GM19452 (cell line): ENCODE measurements at regions not wholly inside any gene's neighbourhood (a gene's known extent, or its start where the extent isn't known, plus 50 kb on each side); places are given as distances from the start of the nearest gene placed in this dataset.
"Not testable (repeated sequence)": the region's sequence is repeated elsewhere in the genome, so short reads cannot be mapped to it uniquely, and the experiment has no call there.

Experiments
- ATAC-seq: cut with Tn5 transposase; IDR thresholded peaks from one replicate; pipeline ENCODE4 v1.9.1; 2021; ENCODE audit not compliant: unreplicated experiment

DNA sequence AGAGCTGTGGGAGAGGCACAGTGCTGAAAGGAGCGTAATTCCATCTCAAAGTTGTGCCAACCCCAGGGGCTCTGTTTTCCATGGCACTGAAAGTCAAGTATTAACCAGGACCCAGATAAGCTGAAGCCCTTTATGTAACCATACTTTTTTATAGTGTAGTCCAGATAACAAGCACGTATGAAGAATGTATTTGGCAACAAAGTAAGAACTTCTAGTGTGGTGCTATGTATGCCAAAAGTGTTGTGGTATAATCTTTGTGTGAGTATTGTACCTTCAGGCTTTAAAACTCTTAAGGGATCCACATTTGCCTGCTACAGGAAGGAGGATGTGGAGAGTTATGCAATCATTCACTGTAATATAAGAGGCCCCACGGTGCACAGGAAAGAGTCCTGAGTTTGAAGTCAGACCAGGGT lies 129.4 kb downstream of the IBTK start:
- no peak for ATAC-seq

DNA sequence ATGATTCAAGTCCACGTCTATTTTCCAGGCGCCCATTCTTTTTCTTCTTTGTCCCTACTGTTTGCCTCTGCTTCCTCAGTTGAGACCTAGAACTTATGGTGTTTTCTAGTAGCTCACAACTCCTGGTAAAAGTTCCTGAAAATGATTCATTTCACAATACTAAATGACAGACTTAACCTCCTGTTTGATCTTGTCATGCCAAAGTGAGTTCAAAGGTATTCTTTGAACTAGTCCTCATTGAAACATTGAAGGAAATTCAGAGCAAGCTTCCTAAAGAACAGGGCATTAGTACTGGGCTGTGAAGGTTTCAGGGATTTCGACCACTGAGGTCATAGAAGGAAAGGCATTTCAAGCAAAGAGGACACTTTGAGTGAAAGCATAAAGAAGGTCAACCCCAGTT lies 132.8 kb downstream of the IBTK start:
- no peak for ATAC-seq

DNA sequence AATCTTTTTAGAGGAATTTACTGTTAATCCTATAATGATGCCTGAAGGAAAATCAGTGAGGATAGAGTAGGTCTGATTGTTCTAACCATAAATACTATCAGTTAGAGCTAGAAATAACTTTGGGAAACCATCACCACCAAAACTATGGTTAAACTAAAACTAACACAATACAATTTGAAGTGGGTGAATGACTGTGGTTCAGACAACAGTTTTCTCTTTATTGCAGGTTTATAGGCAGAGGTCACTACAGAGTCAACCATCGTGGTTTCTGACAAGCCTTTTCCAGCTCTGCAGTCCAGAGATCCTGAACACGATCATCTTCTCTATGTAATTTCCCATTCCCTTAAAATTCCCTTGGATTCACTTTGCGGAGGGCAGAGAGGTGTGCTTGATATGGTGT lies 134.3 kb downstream of the IBTK start:
- ATAC-seq, result no peak

DNA sequence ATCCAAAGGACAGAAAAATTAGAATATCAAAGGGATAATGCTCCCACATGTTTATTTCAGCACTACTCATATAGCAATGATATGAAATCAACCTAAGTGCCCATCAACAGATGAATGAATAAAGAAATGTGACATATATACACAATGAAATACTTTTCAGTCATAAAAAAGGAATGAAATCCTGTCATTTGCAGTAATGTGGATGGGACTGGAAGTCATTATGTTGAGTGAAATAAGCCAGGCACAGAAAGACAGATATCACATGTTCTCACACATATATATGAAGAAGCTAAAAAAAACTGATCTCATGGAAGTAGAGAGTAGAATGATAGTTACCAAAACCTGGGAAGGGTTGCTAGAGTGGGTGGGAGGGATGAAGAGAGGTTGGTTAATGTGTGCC lies 135.7 kb downstream of the IBTK start:
- no peak for ATAC-seq

DNA sequence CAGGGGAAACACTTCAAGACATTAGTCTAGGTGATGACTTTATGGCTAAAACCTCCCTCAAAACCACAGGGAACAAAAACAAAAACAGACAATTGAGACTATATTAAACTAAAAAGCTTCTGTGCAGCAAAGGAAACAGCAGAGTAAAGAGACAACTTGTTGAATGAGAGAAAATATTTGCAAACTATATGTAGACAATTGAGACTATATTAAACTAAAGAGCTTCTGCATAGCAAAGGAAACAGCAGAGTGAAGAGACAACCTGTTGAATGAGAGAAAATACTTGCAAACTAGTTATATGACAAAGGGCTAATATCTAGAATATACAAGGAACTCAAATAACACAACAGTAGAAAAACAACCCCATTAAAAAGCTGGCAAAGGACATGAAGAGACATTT lies 136.4 kb downstream of the IBTK start:
- no peak for ATAC-seq

DNA sequence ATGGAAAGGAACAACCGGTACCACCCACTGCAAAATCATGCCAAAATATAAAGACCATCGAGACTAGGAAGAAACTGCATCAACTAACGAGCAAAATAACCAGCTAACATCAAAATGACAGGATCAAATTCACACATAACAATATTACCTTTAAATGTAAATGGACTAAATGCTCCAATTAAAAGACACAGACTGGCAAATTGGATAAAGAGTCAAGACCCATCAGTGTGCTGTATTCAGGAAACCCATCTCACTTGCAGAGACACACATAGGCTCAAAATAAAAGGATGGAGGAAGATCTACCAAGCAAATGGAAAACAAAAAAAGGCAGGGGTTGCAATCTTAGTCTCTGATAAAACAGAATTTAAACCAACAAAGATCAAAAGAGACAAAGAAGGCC lies 144.4 kb downstream of the IBTK start:
- ATAC-seq, result not testable (repeated sequence)

DNA sequence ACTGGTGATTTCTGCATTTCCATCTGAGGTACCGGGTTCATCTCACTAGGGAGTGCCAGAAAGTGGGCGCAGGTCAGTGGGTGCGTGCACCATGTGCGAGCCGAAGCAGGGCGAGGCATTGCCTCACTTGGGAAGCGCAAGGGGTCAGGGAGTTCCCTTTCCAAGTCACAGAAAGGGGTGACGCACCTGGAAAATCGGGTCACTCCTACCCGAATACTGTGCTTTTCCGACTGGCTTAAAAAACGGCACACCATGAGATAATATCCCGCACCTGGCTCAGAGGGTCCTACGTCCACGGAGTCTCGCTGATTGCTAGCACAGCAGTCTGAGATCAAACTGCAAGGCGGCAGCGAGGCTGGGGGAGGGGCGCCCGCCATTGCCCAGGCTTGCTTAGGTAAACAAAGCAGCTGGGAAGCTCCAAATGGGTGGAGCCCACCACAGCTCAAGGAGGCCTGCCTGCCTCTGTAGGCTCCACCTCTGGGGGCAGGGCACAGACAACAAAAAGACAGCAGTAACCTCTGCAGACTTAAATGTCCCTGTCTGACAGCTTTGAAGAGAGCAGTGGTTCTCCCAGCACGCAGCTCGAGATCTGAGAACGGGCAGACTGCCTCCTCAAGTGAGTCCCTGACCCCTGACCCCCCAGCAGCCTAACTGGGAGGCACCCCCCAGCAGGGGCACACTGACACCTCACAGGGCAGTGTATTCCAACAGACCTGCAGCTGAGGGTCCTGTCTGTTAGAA lies 146.0 kb downstream of the IBTK start:
- not testable (repeated sequence) for ATAC-seq

DNA sequence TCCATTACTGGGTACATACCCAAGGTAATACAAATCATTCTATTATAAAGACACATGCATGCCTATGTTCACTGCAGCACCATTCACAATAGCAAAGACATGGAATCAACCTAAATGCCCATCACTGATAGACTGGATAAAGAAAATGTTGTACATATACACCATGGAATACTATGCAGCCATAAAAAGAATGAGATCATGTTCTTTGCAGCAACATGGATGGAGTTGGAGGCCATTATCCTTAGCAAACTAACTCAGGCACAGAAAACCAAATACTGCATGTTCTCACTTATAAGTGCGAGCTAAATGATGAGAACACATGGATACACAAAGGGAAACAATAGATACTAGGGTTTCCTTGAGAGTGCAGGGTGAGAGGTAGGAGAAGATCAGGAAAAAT lies 146.8 kb downstream of the IBTK start:
- ATAC-seq, result not testable (repeated sequence)

DNA sequence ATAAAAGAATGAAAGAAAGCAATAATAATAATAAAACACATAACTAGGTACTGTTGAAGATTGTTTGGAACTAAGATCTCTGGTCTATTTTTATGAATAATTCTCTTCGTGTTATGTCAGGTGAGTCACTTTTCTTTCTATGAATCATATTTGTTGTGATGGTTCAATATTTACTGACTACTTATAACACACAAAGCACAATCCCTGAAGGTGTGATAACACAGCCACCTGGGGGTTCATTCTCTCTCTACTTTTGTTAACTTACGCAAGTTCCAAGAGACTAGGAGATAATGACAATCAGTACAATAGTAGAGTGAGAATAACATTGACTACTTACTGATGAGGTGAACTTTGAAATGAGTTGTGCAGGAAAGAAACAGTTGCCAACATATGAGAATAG lies 149.9 kb downstream of the IBTK start:
- no peak for ATAC-seq

DNA sequence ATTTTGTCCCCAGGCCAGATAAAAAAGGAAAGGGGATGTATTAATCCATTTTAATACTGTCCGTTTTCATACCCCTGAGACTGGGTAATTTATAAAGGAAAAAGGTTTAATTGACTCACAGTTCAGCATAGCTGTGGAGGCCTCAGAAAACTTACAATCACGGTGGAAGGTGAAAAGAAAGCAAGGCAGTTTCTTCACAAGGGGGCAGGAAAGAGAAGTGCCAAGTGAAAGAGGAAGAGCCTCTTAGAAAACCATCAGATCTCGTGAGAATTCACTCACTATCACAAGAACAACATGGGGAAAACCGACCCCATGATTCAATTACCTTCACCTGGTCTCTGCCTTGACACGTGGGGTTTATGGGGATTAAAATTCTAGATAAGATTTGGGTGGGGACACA lies 152.5 kb downstream of the IBTK start:
- no peak for ATAC-seq

DNA sequence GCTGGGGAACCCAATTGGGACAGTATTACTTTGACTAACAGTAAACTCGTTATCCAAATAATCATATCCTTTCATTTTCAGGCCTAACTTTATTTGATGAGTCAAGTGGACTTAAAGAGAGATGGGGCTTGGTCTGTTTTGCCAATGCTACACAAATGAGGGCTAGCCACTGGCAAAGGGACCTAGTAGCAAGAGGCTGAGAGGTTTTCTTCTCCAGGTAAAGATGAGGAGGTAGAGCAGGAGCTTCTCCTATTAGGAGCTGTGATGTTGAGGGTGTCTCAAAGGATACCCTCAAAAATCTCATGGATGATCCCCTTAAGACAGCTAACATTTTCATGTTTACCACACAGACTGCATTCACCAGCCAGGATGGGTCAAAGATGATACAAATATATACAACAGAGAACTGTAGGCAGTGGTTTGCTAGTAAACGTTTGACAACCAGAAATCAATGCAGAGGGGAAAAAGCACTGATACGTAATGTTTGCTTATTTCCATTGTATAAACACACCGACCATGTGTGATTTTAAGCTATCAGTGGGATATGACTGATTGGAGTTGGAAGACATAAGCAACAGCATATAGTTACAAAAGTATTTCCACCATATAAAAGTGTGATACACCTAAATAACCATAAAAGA lies 153.3 kb downstream of the IBTK start:
- ATAC-seq, result no peak

DNA sequence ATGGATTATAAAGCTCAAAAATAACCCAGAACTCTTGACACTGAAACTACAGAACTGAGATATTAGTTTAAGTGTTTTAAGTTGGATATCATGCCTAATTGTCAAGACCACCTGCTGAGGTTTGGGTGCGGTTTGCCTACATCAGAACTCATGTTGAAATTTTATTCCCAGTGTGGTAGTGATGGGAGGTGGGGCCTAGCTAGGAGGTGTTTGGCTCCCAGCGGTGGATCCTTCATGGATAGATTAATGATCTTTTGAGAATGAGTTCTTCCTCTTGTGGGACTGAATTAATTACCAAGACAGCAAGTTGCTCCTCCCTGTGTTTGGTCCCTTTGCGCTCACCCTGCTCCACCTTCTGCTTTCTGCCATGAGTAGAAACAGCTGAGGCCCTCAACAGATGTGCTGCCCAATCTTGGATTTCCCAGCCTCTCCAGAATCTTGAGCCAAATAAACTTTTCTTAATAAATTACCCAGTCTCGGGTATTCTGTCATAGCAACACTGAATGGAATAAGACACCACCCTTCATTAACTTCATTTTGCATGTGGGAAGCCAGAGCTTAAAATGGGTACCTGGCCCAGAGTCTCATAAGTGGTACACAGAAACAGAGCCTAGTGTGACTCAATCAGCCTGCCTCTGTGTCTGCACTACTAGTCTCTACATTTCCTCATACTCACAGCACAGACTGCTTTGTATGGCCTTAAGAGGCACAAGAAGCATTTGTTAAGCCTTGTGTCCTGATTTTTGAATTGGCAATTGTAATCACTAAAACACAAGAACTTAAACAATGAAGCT lies 158.4 kb downstream of the IBTK start:
- ATAC-seq, result no peak

DNA sequence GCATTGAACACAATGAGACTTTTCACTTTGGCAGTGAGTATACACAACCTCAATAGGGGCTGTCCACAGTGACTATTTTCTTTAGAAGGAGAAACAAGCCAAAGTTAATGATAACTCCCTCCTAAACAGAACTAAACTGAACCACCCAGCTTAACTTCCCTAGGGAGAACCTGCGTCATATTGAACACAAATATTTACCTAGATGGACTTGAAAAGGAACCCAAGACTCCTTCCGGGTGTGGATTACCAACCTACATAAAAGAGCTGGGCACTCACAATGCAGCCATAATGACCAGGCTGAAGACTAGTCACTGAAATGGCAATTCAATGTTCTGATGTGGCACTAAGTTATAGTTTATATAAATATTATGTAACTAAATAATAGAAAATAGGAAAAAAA lies 160.6 kb downstream of the IBTK start:
- ATAC-seq, result no peak

DNA sequence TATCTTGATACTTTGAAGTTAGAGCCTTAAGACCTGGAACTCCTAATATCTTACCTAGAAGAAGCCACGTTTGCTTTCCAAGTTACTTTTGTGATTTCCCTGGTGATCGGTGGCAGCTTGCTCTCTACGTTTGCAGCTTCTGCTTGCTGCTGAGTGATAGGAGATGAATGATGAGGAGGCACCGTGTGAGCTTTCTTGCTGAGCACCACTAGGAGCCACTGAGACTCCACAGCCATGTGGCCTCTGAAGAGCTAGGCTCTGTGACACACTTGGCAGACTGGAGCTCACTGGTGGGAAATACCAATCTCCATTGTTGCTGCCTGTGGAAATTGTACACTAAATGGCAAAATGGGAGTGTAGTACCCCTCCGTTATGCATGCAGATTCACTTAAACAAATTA lies 161.8 kb downstream of the IBTK start:
- no peak for ATAC-seq

DNA sequence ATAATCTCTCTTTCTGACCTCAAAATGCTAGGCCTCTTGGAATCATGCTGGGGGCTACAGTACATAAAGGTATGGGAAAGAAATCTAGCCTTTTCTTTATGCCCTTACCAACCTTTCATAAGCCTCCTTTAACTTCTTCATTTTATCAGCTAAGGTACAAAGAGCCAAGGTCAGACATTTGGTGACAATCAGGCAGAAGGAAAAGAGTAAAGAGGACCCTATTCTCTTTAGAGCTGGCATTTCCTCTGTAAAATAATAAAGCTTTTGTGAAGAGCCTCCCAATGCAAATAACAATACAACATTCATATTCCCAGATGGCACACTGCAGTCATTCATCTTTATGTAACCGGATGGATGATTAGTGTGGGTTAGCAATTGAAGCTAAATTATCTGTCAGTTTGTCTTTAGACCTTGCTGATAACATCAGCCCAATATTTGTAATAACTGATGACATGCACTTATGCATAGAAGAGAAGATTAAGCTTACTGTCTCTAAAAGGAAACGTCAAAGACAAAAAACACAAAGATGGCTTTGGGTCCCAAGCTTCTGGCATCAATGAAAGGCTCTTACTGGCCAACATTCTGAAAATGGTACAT lies 163.1 kb downstream of the IBTK start:
- ATAC-seq, result no peak

DNA sequence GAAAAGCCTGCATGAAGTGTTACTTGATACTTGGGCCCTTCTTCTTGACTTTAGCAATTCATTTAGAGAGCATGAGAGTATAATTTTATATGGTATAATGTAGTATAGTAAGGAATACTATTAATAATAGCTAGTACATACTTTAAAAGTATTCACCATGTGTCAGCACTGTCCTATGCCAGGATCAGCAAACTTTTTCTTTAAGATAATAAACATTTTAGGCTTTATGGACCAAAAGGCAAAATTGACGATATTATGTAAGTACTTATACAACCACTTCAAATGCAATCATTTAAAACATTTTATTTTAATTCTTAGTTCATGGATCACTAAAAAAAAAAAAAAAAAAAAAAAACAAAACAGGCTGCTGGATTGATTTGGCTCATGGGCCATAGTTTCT lies 163.9 kb downstream of the IBTK start:
- ATAC-seq, result no peak

DNA sequence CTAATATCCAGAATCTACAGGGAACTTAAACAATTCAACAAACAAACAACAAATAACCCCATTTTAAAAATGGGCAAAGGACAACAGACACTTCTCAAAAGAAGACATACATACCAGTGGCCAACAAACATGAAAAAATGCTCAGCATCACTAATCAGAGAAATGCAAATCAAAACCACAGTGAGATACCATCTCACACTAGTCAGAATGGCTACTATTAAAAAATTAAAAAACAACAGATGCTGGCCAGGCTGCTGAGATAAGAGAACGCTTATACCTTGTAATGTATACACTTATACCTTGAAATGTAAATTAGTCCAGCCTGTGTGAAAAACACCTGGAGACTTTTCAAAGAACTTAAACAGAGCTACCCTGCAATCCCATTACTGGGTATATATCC lies 166.8 kb downstream of the IBTK start:
- ATAC-seq, result no peak

DNA sequence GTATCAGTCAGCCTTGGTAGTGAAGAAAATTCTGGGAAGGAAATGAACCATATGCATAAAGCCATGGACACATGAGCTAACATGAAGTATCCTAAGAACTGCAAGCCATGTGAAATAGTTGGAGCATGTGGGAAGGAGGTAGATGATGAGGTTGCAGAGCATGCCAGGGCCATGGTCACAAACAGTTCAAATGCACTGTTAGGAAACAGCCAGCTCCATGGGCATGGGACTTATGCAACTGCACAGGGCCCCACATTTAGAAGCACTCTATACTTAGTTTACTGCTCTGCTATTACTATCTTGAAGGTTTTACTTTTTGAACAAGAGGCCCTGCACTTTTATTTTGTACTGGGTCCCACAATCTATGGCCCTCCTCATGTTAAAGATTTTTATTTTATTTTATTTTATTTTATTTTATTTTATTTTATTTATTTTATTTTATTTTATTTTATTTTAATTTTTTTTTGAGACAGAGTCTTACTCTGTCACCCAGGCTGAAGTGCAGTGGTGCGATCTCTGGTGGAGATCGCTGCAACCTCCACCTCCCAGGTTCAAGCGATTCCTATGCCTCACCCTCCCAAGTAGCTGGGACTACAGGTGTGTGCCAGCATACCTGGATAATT lies 169.1 kb downstream of the IBTK start:
- no peak for ATAC-seq

DNA sequence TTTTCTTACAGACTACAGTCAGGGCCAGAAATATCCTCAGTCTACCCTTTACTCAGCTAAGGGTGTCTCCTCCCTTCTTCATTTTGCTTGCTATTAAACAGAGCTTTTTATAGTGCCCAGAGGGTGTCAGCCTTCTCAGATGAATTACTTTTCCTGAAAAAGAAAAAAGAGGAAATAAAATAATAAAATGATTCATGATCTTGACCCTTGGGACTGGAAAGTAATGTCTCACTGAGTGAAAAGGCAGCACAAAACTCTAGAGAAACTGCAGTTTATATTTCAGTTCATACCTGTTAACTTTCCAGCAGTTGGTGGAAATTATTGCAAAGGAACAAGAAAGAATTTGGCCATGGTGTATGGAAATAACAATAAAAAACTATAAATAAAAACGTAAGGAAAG lies 170.6 kb downstream of the IBTK start:
- ATAC-seq, result no peak

DNA sequence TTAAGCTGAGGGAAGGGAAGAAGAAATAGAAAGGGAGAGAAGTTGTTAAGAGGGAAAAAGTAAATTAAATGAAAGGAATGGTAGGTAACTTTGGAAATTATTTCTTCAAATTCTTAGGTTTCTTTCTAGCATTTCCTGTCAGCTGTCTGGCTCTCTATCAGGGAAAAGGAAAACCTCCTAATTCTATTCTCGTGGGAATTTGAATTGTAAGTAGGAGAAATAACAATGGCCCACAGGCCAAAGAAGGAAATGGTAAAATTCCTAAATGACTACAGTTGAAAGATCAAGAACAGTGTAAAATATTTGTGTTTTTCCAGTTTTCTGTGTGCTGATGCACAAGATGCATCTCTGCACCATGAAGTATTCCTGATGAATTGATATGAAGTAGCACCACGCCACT lies 173.0 kb downstream of the IBTK start:
- ATAC-seq, result no peak

DNA sequence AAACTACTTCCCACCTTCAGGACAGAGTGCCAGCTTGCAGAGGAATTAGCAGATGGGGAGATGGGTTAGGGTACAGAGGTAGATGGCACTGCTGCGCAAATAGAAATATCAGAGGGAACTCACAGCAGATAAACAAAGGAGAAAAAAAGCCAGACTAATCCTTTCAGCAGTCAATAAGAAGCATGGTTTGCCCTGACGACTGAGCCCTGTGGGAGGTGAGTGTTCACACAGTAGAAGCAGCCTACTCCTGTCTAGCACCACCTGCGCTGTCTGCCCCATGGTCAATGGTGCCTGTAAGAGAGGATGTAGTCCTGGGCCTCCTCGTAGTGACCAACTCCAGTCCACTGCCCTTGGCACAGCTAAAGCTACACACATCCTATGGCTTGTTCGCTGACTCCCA lies 174.1 kb downstream of the IBTK start:
- no peak for ATAC-seq
